ENCODE measurements at regions not wholly inside any gene's neighbourhood (a gene's known extent, or its start where the extent isn't known, plus 50 kb on each side); places are given as distances from the start of the nearest gene placed in this dataset.

DNA sequence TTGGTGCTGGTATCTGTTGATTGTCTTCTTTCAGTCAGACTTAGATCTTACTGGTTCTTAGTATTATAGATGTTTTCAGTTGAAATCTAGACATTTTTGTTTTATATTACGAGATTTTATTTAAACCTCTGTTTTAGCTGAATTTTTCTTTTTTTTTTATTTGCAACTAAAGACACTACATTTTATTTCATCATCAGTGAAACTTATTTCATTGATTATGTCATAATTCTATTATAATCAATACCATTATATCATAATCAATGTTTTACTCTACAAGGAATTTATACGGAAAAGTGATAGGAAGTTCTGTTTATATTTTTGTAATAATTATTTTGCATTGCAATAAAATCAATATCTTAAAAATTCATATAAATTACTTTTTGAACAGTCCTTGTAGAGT lies 477.4 kb upstream of the MDFIC2 start:
- TF ChIP-seq CTCF (conservative IDR thresholded peaks at IDR 0.05; ENCODE audit: low read depth, low read length) (no peak), EZH2 (IDR thresholded peaks at IDR 0.05; ENCODE audit: low read length, unreplicated experiment) (no peak), EZH2phosphoT487 (IDR thresholded peaks at IDR 0.05; ENCODE audit: borderline replicate concordance, low read length) (no peak)

Data from PC-3 (cell line).